Lower leg skin (tissue), 3 donors: ENCODE measurements at regions not wholly inside any gene's neighbourhood (a gene's known extent, or its start where the extent isn't known, plus 50 kb on each side); places are given as distances from the start of the nearest gene placed in this dataset.

Experiments
- CTCF ChIP-seq, 3 donors: fragments of 450-650 bp; IDR thresholded peaks; one replicate each; pipeline ENCODE4 v1.5.1; 2016; ENCODE audit warnings: antibody characterized with exemption in 3 of 3, mild to moderate bottlenecking in 3 of 3, moderate library complexity in 2 of 3
- POLR2A ChIP-seq, 2 donors: fragments of 450-650 bp; IDR thresholded peaks; one replicate each; pipeline ENCODE4 v1.6.1; 2016 to 2017; ENCODE audit warnings: antibody characterized with exemption in 2 of 2, mild to moderate bottlenecking in 1 of 2, moderate library complexity in 1 of 2

GRCh38 chr2:48107326-48107925 is 201.1 kb upstream of the FBXO11 start:
- TF ChIP-seq CTCF (IDR thresholded peaks at IDR 0.05), result no peak
- no peak for TF ChIP-seq POLR2A (IDR thresholded peaks at IDR 0.05)
